OCI-LY7 (cell line): ENCODE measurements at regions not wholly inside any gene's neighbourhood (a gene's known extent, or its start where the extent isn't known, plus 50 kb on each side); places are given as distances from the start of the nearest gene placed in this dataset.

Experiments
- BruUV-seq: library from RNA; stranded (reverse); fragments of 400-500 nt; replicated peaks from 2 replicates; lab custom pipeline; 2021; lab: Mats Ljungman, UMichigan
- CTCF ChIA-PET: fragments of 300-600 bp; sonication (Branson Sonifier 250); formaldehyde crosslinking; loops from one replicate; lab custom pipeline; 2022; ENCODE audit warnings: antibody characterized with exemption; ENCODE audit not compliant: unreplicated experiment; lab: Charles Lee
- POLR2A ChIA-PET: fragments of 300-600 bp; sonication (Branson Sonifier 250); formaldehyde crosslinking; loops from one replicate; lab custom pipeline; 2022; ENCODE audit warnings: antibody characterized with exemption; lab: Charles Lee
- DNase-seq: peaks from one replicate; pipeline ENCODE4 v3.0.0-alpha.2; 2015; ENCODE audit warnings: low spot score
- H2AFZ ChIP-seq: fragments of 200-600 bp; sonication (generic), shearing (Covaris generic); 2 replicates; pipeline ENCODE4 v1.6.1; 2014; ENCODE audit warnings: mild to moderate bottlenecking, antibody characterized with exemption, low read length, moderate library complexity
- H3K27ac ChIP-seq: fragments of 200-600 bp; sonication (generic); 2 replicates; pipeline ENCODE4 v1.5.1; 2014; ENCODE audit warnings: mixed run types, low read depth, mild to moderate bottlenecking, moderate library complexity, low read length, inconsistent platforms; ENCODE audit not compliant: poor library complexity, severe bottlenecking
- H3K36me3 ChIP-seq: fragments of 200-600 bp; sonication (generic); 2 replicates; pipeline ENCODE4 v1.6.1; 2014; ENCODE audit warnings: mild to moderate bottlenecking, antibody characterized with exemption, low read length, moderate library complexity, mixed read lengths; ENCODE audit not compliant: insufficient read depth
- H3K4me1 ChIP-seq: fragments of 200-600 bp; sonication (generic); 2 replicates; pipeline ENCODE4 v1.5.1; 2014; ENCODE audit warnings: mild to moderate bottlenecking, low read length; ENCODE audit not compliant: insufficient read depth, poor library complexity, severe bottlenecking
- H3K4me2 ChIP-seq: fragments of 200-600 bp; sonication (generic); 2 replicates; pipeline ENCODE4 v1.6.1; 2014; ENCODE audit warnings: mild to moderate bottlenecking, low read length
- H3K4me3 ChIP-seq: fragments of 200-600 bp; sonication (generic); 2 replicates; pipeline ENCODE4 v1.5.1; 2014; ENCODE audit warnings: mild to moderate bottlenecking, low read depth, low read length; ENCODE audit not compliant: poor library complexity, severe bottlenecking
- H3K79me2 ChIP-seq: fragments of 200-600 bp; sonication (generic); 2 replicates; pipeline ENCODE4 v1.6.1; 2016; ENCODE audit warnings: low read depth, mild to moderate bottlenecking, low read length, moderate library complexity, mixed read lengths; ENCODE audit not compliant: insufficient read depth
- H3K9me2 ChIP-seq: fragments of 200-600 bp; sonication (generic); 2 replicates; pipeline ENCODE4 v1.6.1; 2016; ENCODE audit warnings: mild to moderate bottlenecking, low read length, mixed read lengths; ENCODE audit not compliant: insufficient read depth
- H3K9me3 ChIP-seq: fragments of 200-600 bp; sonication (generic); 2 replicates; pipeline ENCODE4 v1.6.1; 2014; ENCODE audit warnings: mild to moderate bottlenecking, mixed run types, low read length, mixed read lengths
- H4K20me1 ChIP-seq: fragments of 200-600 bp; sonication (generic); 2 replicates; pipeline ENCODE4 v1.6.1; 2014; ENCODE audit warnings: mild to moderate bottlenecking, antibody characterized with exemption, low read length, moderate library complexity, mixed read lengths; ENCODE audit not compliant: insufficient read depth
- CTCF ChIP-seq: fragments of 200-600 bp; sonication (generic); conservative IDR thresholded peaks from 2 replicates; pipeline ENCODE4 v1.5.1; 2014; ENCODE audit warnings: mild to moderate bottlenecking, antibody characterized with exemption, low read length, moderate library complexity, mixed read lengths
- EZH2phosphoT487 ChIP-seq: fragments of 200-600 bp; sonication (generic); IDR thresholded peaks from 2 replicates; pipeline ENCODE4 v1.6.1; 2018; ENCODE audit warnings: low read depth, borderline replicate concordance, mild to moderate bottlenecking, mixed run types, antibody characterized with exemption, low read length, moderate library complexity, mixed read lengths
- intact Hi-C: fragments of 100-400 bp; cut with micrococcal nuclease; formaldehyde crosslinking; loops from one replicate; pipeline ENCODE4 v1.10.0; 2022; ENCODE audit not compliant: unreplicated experiment

- CTCF ChIA-PET = no interaction called here
- BruUV-seq = no TSS peak
- H3K4me1 ChIP-seq = no peaks in the 10 kb centered on the region
Observed at GRCh38 chr11:96969251-96969650, 579.4 kb downstream of the JRKL start.

GRCh38 chr11:96978751-96979150 lies 588.9 kb downstream of the JRKL start:
- Histone ChIP-seq H3K36me3 (no peaks in the 10 kb centered on the region), H3K9me3 (no peaks in the 10 kb centered on the region), H3K4me3 (no peak overlapping the region), H3K9me2 (no peaks in the 10 kb centered on the region), H3K27ac (no peak overlapping the region), H2AFZ (no peak overlapping the region), H3K4me2 (no peak overlapping the region), H3K79me2 (no peaks in the 10 kb centered on the region), H3K4me1 (no peaks in the 10 kb centered on the region), H4K20me1 (no peaks in the 10 kb centered on the region)
- no peak for TF ChIP-seq CTCF
- TF ChIP-seq EZH2phosphoT487 = no peak
- intact Hi-C loops = no loop called here
- no TSS peak for BruUV-seq
- no peak for DNase-seq
- ChIA-PET POLR2A (interaction anchor here (0.5 kb wide), 1 partner anchor 461 kb away, joined by 7 read pairs; no protein-coding TSS in a partner anchor), CTCF (no interaction called here)

More at GRCh38 chr11:96969251-96969650, 579.4 kb downstream of the JRKL start:
- Histone ChIP-seq H3K27ac (no peak overlapping the region), H4K20me1 (no peaks in the 10 kb centered on the region), H3K36me3 (no peaks in the 10 kb centered on the region), H3K9me2 (no peaks in the 10 kb centered on the region), H3K79me2 (no peaks in the 10 kb centered on the region), H3K4me3 (no peak overlapping the region), H3K9me3 (no peaks in the 10 kb centered on the region), H3K4me2 (no peak overlapping the region), H2AFZ (no peak overlapping the region)
- intact Hi-C loops = no loop called here
- TF ChIP-seq EZH2phosphoT487 = no peak
- TF ChIP-seq CTCF = no peak
- DNase-seq = no peak
- POLR2A ChIA-PET = no interaction called here

DNA sequence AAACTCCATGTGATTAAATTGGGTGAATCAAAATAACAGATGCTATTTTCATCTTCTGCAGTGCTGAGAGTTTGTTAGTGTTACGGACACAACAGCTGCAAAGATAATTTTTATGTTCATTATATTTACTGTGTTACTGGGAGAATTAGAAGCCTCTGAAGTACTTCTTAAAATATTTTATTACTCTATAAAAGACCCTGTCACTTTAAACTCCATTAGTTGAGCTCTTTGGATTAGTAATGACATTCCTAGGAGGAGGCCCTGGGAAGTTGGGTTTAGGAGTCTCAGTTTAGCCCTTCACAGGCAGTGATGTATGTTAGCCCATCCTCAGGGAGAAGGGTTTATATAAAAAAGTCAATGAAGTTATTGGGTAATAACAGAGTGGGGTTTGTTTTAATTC lies 596.7 kb downstream of the JRKL start:
- no peak overlapping the region for H3K27ac ChIP-seq
- CTCF ChIA-PET = no interaction called here
- no TSS peak for BruUV-seq
- H3K4me2 ChIP-seq = no peak overlapping the region
- TF ChIP-seq CTCF = no peak
- no peaks in the 10 kb centered on the region for H3K79me2 ChIP-seq
- no peak overlapping the region for H2AFZ ChIP-seq
- H3K9me3 ChIP-seq = no peaks in the 10 kb centered on the region
- no peak overlapping the region for H3K4me3 ChIP-seq
- no peak for DNase-seq
- H4K20me1 ChIP-seq = no peaks in the 10 kb centered on the region
- intact Hi-C loops = no loop called here
- no peaks in the 10 kb centered on the region for H3K4me1 ChIP-seq
- POLR2A ChIA-PET = no interaction called here
- no peaks in the 10 kb centered on the region for H3K36me3 ChIP-seq
- H3K9me2 ChIP-seq = no peaks in the 10 kb centered on the region
